ENCODE measurements at regions not wholly inside any gene's neighbourhood (a gene's known extent, or its start where the extent isn't known, plus 50 kb on each side); places are given as distances from the start of the nearest gene placed in this dataset.

DNA sequence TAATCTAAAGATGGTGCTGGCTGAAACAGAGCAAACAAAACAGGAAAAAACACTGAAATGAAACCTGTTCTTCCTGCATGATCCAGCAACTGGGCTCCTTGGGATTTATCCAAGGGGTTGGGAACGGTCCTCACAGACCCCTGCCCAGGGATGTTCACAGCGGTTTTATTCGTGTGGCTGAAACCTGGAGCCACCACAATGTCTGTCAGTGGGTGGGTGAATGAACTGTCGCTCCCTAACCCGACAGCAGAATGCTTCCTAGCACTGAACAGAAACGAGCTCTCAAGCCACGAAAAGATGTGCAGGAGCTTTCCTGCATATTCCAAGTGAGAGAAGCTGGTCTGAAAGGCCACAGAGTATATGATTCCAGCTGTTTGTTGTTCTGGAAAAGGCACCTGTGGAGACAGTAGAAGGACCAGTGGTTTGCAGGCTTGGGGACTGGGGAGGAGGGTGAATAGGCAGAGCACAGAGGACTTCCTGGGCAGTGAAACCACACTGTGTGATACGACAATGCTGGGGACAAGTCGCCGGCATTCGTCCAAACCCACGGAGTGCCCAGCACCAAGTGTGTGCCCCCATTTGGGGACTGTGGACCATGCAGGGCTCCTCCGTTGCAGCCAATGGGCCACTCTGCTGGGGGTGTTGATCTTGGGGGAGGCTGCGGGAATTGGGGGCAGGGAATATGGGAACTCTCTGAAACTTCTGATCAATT, 73.9 kb downstream of the TEX29 start:
- DNase-seq = no peak

DNA sequence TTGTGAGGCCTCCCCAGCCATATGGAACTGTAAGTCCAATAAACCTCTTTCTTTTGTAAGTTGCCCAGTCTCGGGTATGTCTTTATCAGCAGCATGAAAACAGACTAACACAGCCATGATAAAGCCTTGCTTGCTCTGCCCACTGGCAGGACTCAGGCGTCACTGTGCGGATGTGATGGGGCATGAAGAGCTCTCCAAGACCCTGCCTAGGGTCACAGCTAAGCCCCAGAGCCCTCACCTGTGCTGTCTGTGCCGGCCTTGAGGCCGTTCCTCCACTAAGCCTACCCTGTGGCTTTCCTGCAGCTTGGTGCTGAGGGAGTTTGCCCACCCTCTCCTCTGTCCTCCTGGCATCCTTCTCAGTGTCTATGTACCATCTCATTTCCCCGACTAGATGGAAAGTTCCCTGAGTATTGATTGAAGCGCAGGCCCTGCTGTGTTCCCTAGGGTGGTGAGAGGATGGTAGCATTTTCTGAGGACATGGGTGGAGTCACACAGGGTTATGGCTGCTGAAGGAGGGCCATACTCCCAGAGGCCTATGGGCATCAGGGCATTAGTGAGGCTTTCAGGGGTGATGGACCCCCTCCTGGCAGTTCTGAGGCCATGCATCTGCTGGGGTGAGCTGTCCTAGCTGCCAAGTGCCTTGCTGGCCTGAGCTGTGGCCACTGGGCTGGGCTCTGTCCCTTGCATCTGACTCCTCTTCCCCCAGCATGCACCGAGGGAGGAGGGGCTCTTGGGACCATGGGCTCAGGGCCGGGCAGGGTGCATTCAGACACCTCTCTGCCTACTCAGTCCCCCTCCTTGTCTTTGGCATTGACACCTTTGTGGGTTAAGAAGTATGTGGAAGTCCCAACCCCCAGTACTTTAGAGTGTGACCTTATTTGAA, 75.3 kb downstream of the TEX29 start:
- no peak for DNase-seq

DNA sequence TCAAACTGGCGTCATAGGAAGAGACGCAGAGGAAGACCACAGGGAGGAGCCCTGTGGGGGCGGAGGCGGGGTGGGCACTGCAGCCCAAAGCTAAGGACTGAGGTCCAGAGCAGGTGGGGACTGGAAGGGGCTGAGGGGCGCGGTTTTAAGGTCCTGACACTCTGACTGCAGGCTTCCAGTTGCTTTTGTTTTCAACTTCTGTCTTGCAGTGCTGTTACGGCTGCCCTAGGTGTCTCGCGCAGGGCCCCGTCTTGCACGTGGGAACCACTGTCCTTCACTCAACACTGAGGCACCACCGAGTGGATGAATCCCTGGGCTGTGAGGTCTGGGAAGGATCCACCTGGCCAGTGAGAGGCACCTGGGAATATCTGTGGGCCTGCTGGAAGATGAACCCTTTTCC, 76.0 kb downstream of the TEX29 start:
- DNase-seq = no peak

- no peak for DNase-seq
Measured at GRCh38 chr13:111397202-111397880, 76.9 kb downstream of the TEX29 start.

DNA sequence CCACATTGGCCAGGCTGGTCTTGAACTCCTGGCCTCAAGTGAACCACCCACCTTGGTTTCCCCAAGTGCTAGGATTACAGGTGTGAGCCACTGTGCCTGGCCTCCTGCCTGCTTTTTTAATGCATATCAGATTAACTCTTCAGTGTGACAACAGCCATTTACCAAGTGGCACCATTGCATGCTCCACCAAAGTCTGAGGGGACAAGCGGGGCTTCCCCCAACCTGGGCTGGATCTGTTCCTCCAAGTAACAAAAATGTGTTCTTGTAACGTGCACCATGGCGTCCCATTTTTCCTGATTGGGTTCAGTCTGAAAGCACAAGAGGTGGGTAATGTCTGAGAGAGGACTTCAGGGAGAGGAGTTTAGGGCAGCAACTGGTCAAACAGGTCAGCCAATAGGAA, 77.8 kb downstream of the TEX29 start:
- DNase-seq = no peak

DNA sequence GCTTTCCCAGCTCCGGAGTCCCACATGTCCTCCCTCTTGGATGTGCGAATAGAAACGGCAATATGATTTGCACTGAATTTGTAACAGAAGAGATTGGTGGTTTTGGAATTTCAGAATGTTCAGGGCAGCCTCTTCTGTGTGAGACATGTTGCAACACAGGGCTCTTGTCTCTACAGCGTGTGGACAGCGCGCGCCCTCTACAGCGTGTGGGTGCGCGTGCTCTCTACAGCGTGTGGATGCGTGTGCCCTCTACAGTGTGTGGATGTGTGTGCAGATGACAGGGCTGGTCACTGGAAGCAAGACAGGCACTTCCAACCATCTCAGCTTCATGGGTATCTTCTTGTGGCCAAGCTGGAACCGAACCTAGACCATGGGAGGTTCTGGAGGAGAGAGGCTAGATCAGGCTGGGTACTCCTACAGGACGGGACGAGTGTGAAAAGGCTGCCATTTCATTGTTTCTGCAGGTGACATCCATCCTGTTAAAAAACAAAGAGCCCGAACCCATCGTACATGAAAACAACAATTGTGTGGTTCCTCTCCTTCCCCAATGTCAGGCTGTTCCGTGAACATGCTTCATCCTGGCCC, 78.4 kb downstream of the TEX29 start:
- no peak for DNase-seq

- DNase-seq = no peak
Measured at GRCh38 chr13:111399334-111399733, 78.9 kb downstream of the TEX29 start.

- DNase-seq = no peak
Measured at GRCh38 chr13:111399776-111400538, 79.5 kb downstream of the TEX29 start.

- DNase-seq = no peak
Measured at GRCh38 chr13:111401151-111401550, 80.7 kb downstream of the TEX29 start.

DNA sequence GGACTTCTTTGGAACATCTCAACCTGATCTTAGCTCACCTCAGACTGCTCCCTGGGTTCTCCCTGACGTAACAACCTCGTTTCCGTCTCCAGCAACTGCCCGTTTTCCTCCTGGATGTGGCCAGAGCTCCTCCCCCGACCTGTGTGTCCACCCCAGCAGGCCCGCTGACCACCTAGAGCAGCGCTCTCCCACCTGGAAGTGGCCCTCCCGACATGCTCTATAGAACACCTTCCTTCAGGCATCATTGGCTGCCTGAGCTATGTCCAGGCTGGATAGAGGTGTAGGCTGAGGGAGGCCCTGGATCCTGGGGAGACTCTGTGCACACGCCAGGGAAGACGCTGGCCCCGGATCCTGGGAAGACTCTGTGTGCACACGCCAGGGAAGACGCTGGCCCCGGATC, 81.3 kb downstream of the TEX29 start:
- no peak for DNase-seq

DNA sequence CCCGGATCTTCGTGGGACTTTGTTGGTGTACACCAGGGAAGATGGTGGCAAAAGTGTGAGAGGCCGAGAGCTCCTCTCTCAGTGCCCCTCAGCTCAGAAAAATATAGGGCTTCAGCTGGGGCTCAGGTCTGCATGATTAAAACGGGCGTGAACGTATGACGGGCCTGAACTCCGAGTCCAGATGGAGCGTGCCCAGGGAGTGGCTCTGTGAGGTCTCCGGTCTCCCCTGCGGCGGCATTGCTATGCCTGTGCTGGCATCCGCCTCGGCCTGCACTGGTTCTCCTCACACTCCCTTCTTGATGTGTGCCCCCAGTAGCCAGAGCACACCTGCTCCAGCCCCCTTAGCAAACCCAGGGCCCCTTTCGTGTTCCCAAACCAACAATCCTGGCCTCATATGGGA, 82.0 kb downstream of the TEX29 start:
- no peak for DNase-seq

DNA sequence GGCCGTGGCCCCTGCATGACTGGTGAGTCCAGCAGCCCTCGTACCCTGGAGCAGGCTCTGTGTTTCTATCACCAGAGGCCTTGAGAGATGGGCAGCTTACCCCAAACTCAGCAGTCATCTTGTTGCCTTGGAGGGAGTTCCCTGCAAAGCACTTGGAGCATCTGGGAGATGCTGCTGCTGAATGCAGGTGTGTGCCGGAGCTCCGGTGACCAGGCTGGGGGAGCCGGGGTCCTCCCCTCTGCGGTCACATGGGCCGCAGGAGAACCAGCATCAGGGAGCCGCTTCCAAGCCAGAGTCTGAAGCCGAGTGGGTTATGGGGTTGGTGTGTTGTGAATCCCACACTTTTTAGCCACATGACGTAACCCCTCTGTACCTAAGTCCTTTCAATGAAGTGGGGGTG, 82.8 kb downstream of the TEX29 start:
- no peak for DNase-seq

DNA sequence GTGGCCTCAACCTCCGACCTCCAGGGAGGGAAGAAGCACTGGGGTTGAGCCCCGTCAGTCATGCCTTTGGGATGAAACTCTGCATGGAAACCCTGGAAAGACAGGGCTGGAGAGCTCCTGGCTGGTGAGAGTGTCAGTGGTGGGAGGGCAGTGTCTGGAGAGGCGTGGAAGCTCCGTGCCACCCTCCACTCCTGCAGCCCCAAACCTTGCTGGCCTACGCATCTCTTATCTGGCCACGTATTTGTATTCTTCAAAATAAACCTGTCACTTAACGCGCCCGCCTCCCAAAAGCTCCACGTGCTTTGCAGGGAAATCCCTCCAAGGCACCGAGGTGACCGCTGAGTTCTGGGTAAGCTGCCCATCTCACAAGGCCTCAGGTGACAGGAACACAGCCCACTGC, 84.3 kb downstream of the TEX29 start:
- no peak for DNase-seq

DNA sequence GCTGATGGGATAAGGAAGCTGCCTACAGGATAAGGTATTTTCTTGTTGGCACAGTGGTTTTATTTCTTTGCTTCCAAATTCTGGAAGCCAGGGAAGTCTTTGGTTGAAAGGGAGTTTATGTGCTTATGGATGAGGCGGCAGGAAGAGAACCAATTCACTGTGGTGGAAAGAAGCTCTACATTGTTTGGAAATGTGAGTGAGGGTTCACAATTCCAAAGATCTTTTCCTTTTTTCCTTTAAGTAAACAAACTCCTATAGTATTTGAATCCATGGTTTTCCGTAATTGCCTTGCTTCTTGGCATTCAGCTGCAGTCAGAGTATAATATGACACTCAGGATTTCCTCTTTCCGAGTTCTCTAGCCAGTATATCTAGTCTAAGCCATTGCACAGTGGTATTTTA, 86.2 kb downstream of the TEX29 start:
- DNase-seq = no peak

DNA sequence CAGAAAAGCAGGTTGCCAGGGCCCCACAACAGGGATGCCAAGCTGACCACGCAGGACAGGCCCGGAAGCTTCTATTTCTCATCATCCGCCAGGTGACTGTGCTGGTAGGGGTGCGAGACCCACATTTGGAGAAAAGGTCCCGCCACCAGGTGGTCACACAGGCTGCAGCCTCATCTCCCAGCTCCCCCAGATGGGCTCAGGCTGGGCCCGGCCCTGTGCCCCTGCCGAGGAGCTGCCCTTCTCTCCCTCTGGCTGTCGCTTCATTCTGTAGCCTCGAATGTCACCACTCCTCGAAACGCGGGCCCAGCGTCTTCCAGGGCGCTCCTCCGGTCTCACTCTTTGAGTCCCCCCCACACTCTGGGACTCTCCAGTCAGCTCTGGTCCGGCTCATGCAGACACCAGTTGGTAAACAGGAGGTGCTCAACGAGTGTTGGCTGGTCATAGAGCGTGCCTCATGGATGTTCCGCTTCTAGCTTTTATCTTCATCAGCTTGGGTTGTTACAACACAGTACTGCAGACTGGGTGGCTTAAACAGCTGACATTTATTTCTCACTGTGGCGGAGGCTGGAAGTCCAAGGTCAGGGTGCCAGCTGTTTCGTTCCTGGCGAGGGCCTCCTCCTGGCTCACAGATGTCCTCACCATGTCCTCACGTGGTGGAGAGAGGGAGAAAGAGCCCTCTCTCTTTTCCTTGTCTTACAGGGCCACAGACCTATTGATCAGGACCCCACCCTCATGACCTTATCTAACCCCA, 87.1 kb downstream of the TEX29 start:
- DNase-seq = no peak

DNA sequence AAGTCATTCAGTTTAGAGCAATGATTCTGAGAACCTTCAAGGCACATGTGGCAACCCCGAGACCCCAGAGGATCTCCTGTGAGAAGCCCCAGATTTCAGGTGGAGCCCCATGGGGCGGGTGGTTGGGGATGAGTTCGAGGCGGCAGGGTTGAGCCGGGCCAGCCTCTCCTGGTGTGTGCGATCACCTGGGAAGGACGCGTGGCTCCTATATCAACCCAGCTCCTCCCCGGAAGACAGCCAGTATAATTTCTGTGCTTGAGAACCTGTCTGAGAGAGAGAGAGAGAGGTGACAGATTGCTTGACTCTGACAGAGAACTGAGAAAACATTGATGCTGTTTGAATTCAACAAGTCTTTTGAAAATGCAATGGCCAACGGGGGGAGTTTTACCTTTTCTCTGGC, 89.0 kb downstream of the TEX29 start:
- no peak for DNase-seq

GRCh38 chr13:111410232-111411021, 90.0 kb downstream of the TEX29 start:
- DNase-seq = no peak

GRCh38 chr13:111411151-111411858, 90.9 kb downstream of the TEX29 start:
- DNase-seq = no peak

DNA sequence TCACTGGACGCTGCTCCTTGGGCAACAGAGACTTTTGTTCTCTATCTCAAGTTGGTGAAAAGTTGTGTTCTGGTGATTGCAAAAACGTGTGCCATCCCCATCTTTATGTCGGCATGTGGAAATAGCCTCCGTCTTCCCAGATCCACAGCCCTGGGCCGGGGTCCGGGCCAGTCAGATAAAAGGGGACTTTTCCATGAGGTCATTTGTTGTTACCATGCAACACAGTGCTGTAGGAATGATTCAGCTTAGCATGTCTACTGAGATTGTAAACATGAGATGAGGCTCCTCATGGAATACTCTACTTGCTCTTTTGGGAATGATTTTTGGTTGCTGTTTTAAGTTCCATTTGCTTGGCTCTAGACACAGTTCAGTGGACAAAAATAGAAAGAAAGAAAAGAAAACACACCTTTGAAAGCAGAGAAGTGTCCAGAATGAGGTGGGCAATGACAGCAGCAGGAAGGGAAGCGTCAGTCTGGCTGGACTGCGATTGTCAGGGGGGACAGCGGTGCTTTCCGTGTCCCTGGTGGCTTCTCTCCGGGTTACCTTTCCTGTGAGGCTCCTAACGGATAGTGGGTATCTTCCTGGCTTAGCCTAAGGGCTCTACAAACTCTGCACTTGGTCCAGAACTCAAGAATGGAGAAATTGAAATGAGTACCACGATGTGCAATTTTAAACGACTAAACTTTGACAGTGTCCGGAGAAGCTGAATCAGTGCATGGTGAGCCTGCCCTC, 91.6 kb downstream of the TEX29 start:
- DNase-seq = no peak

Measured in dermis blood vessel endothelial cell (primary cell).